H1 (cell line): ENCODE measurements at regions not wholly inside any gene's neighbourhood (a gene's known extent, or its start where the extent isn't known, plus 50 kb on each side); places are given as distances from the start of the nearest gene placed in this dataset.

Experiments
- CTCF ChIA-PET: fragments of 300-600 bp; sonication (Branson Sonifier 250); formaldehyde crosslinking; loops from one replicate; lab custom pipeline; 2021; ENCODE audit not compliant: partially characterized antibody; lab: Charles Lee
- POLR2A ChIA-PET: fragments of 300-600 bp; sonication (Branson Sonifier 250); formaldehyde crosslinking; loops from one replicate; lab custom pipeline; 2021; ENCODE audit warnings: inconsistent platforms; ENCODE audit not compliant: partially characterized antibody; lab: Charles Lee
- DNase-seq, 2 experiments: peaks; one replicate each; pipeline versions ENCODE4 v3.0.0 to v3.0.0-alpha.2; 2010 to 2022; ENCODE audit warnings: low spot score in 2 of 2, low read depth in 1 of 2, mixed read lengths in 1 of 2
- FAIRE-seq: peaks from 2 replicates; lab custom pipeline; 2011; peaks lifted over from hg19 to GRCh38; lab: Jason Lieb, UNC
- H2AFZ ChIP-seq: 2 replicates; pipeline ENCODE4 v1.8.1; 2012; ENCODE audit warnings: low read length, inconsistent platforms
- H2AK5ac ChIP-seq: 2 replicates; pipeline ENCODE4 v1.6.1; 2013; ENCODE audit warnings: low read depth, low read length
- H2BK120ac ChIP-seq: replicated peaks from 2 replicates; pipeline ENCODE3; 2013; ENCODE audit warnings: low read depth, low read length, inconsistent platforms
- H2BK12ac ChIP-seq: 2 replicates; pipeline ENCODE4 v1.6.1; 2013; ENCODE audit warnings: low read depth, low read length
- H2BK15ac ChIP-seq: 2 replicates; pipeline ENCODE4 v1.6.1; 2013; ENCODE audit warnings: low read length
- H2BK20ac ChIP-seq: 2 replicates; pipeline ENCODE4 v1.6.1; 2013; ENCODE audit warnings: low read length
- H2BK5ac ChIP-seq: 2 replicates; pipeline ENCODE4 v1.6.1; 2013; ENCODE audit warnings: low read depth, low read length
- H3K14ac ChIP-seq: 2 replicates; pipeline ENCODE4 v1.6.1; 2013; ENCODE audit warnings: inconsistent platforms; ENCODE audit not compliant: insufficient read length
- H3K18ac ChIP-seq: 2 replicates; pipeline ENCODE4 v1.6.1; 2013; ENCODE audit warnings: low read length; ENCODE audit errors: extremely low read depth
- H3K23ac ChIP-seq: 2 replicates; pipeline ENCODE4 v1.6.1; 2013; ENCODE audit warnings: inconsistent platforms; ENCODE audit not compliant: insufficient read length
- H3K23me2 ChIP-seq: 2 replicates; pipeline ENCODE4 v1.6.1; 2013; ENCODE audit warnings: low read depth, low read length
- H3K27ac ChIP-seq: 2 replicates; pipeline ENCODE4 v1.6.1; 2011; ENCODE audit warnings: low read depth, low read length, inconsistent platforms
- H3K27me3 ChIP-seq, 4 experiments: replicated peaks in 1 of 4; 1 replicate in 1 of 4; 2 replicates in 3 of 4; pipeline versions ENCODE4 v1.6.1 to v1.8.1; 2011 to 2013; ENCODE audit warnings: low read length in 3 of 4, mild to moderate bottlenecking in 3 of 4, inconsistent platforms in 2 of 4, mixed read lengths in 2 of 4, moderate library complexity in 1 of 4; ENCODE audit not compliant: control insufficient read depth in 3 of 4, insufficient read depth in 3 of 4; ENCODE audit errors: extremely low read depth in 1 of 4
- H3K36me3 ChIP-seq, 4 experiments: 2 replicates each; pipeline versions ENCODE4 v1.6.1 to v1.8.1; 2011 to 2013; ENCODE audit warnings: mild to moderate bottlenecking in 4 of 4, low read length in 3 of 4, moderate library complexity in 2 of 4, control low read depth in 1 of 4, inconsistent platforms in 1 of 4; ENCODE audit not compliant: insufficient read depth in 4 of 4, control insufficient read depth in 2 of 4
- H3K4ac ChIP-seq: replicated peaks from 2 replicates; pipeline ENCODE3; 2013; ENCODE audit warnings: low read length, low read depth, mixed read lengths, inconsistent platforms; ENCODE audit not compliant: insufficient read length
- H3K4me1 ChIP-seq, 4 experiments: replicated peaks in 1 of 4; 1 replicate in 1 of 4; 2 replicates in 3 of 4; pipeline versions ENCODE4 v1.6.1 to v1.8.1; 2011 to 2013; ENCODE audit warnings: low read length in 3 of 4, inconsistent platforms in 2 of 4, mixed read lengths in 1 of 4; ENCODE audit not compliant: insufficient read depth in 4 of 4, control insufficient read depth in 3 of 4
- H3K4me2 ChIP-seq, 2 experiments: 2 replicates each; pipeline versions ENCODE4 v1.6.1 to v1.8.1; 2011 to 2013; ENCODE audit warnings: low read depth in 2 of 2, low read length in 2 of 2, control low read depth in 1 of 2, inconsistent platforms in 1 of 2, mild to moderate bottlenecking in 1 of 2; ENCODE audit not compliant: insufficient read depth in 1 of 2
- H3K4me3 ChIP-seq, 4 experiments: fragments of 200-600, 300-600 bp in 1 of 4; sonication (generic), shearing (Covaris generic), sonication (Bioruptor Twin) in 1 of 4; 2 replicates each; pipeline versions ENCODE4 v1.5.1 to v1.8.1; 2011 to 2016; ENCODE audit warnings: low read length in 4 of 4, low read depth in 3 of 4, control low read depth in 2 of 4, inconsistent platforms in 2 of 4, mild to moderate bottlenecking in 2 of 4, mixed read lengths in 1 of 4, moderate library complexity in 1 of 4; ENCODE audit not compliant: insufficient read depth in 2 of 4; ENCODE audit errors: extremely low read depth in 1 of 4
- H3K56ac ChIP-seq: replicated peaks from 2 replicates; pipeline ENCODE3; 2013; ENCODE audit warnings: low read depth, mild to moderate bottlenecking, mixed read lengths, low read length, inconsistent platforms; ENCODE audit not compliant: insufficient read length
- H3K79me1 ChIP-seq: 2 replicates; pipeline ENCODE4 v1.6.1; 2013; ENCODE audit warnings: low read depth, low read length, control low read depth
- H3K79me2 ChIP-seq, 2 experiments: 2 replicates each; pipeline versions ENCODE4 v1.6.1 to v1.8.1; 2012 to 2013; ENCODE audit warnings: low read length in 2 of 2, mild to moderate bottlenecking in 2 of 2, inconsistent platforms in 1 of 2; ENCODE audit not compliant: insufficient read depth in 2 of 2, control insufficient read depth in 1 of 2
- H3K9ac ChIP-seq, 4 experiments: replicated peaks in 1 of 4; 1 replicate in 1 of 4; 2 replicates in 3 of 4; pipeline versions ENCODE4 v1.6.1 to v1.8.1; 2011 to 2013; ENCODE audit warnings: low read depth in 3 of 4, low read length in 3 of 4, control low read depth in 2 of 4, mild to moderate bottlenecking in 2 of 4, moderate library complexity in 2 of 4, inconsistent platforms in 1 of 4; ENCODE audit errors: extremely low read depth in 1 of 4
- H3K9me3 ChIP-seq, 2 experiments: 2 replicates each; pipeline versions ENCODE4 v1.6.1 to v1.8.1; 2012 to 2013; ENCODE audit warnings: mild to moderate bottlenecking in 2 of 2, moderate library complexity in 2 of 2, control low read depth in 1 of 2, inconsistent platforms in 1 of 2, low read depth in 1 of 2, low read length in 1 of 2, mixed read lengths in 1 of 2; ENCODE audit not compliant: insufficient read depth in 2 of 2
- H4K20me1 ChIP-seq, 2 experiments: replicated peaks in 1 of 2; 2 replicates each; pipeline versions ENCODE3 to v1.8.1; 2011 to 2013; ENCODE audit warnings: inconsistent platforms in 2 of 2, low read length in 2 of 2, mild to moderate bottlenecking in 1 of 2; ENCODE audit not compliant: insufficient read depth in 2 of 2, control insufficient read depth in 1 of 2
- H4K5ac ChIP-seq: 2 replicates; pipeline ENCODE4 v1.6.1; 2013; ENCODE audit warnings: low read length, low read depth, mixed read lengths, inconsistent platforms; ENCODE audit not compliant: insufficient read length
- H4K8ac ChIP-seq: 2 replicates; pipeline ENCODE4 v1.8.0; 2013; ENCODE audit warnings: mild to moderate bottlenecking, moderate library complexity, low read length, inconsistent platforms; ENCODE audit not compliant: insufficient read depth; ENCODE audit errors: extremely low read depth
- H4K91ac ChIP-seq: replicated peaks from 2 replicates; pipeline ENCODE3; 2013; ENCODE audit warnings: low read length, mixed read lengths, inconsistent platforms; ENCODE audit not compliant: insufficient read length
- EP300 ChIP-seq, 2 experiments: IDR thresholded peaks; 1 replicate in 1 of 2; 2 replicates in 1 of 2; pipeline ENCODE4 v1.6.1; 2011 to 2012; ENCODE audit warnings: low read depth in 2 of 2, low read length in 2 of 2, mild to moderate bottlenecking in 2 of 2, borderline replicate concordance in 1 of 2, inconsistent platforms in 1 of 2, moderate library complexity in 1 of 2
- SP2 ChIP-seq: IDR thresholded peaks from 2 replicates; pipeline ENCODE4 v1.6.1; 2012; ENCODE audit warnings: mild to moderate bottlenecking, low read length, inconsistent platforms
- SP4 ChIP-seq: IDR thresholded peaks from 2 replicates; pipeline ENCODE4 v1.6.1; 2012; ENCODE audit warnings: low read length, inconsistent platforms
- WGBS, 2 experiments: shearing (Covaris generic) in 1 of 2; methylation state at CpG; one replicate each; pipeline versions ENCODE4 v1.1.6 to v1.1.7; 2013 to 2015; ENCODE audit warnings: low lambda C conversion rate in 2 of 2, mixed read lengths in 2 of 2, inconsistent platforms in 1 of 2, low coverage in 1 of 2, missing lambda C conversion rate in 1 of 2; ENCODE audit not compliant: insufficient replicate concordance in 2 of 2, insufficient coverage in 1 of 2, insufficient read length in 1 of 2; ENCODE audit errors: extremely low coverage in 1 of 2, missing lambda C conversion rate in 1 of 2; 5-methylcytosine and 5-hydroxymethylcytosine counted together

GRCh38 chrX:39176105-39176504 is 374.8 kb downstream of the MID1IP1 start:
- no peak overlapping the region for H3K27ac ChIP-seq
- H3K56ac ChIP-seq: no peak overlapping the region
- no peak overlapping the region for H3K23ac ChIP-seq
- H4K8ac ChIP-seq: no peak overlapping the region
- no peaks in the 10 kb centered on the region for H3K36me3 ChIP-seq
- no peak overlapping the region for H3K14ac ChIP-seq
- WGBS, 2 experiments: 68% methylated on average over 4 of the region's 4 CpGs; no CpG with 5 or more reads in 1 of the 2 experiments
- no peaks in the 10 kb centered on the region for H3K27me3 ChIP-seq
- H3K23me2 ChIP-seq: no peaks in the 10 kb centered on the region
- H3K4ac ChIP-seq: no peak overlapping the region
- no peak overlapping the region for H3K9ac ChIP-seq
- H3K4me3 ChIP-seq: no peak overlapping the region
- no peak overlapping the region for H4K91ac ChIP-seq
- H2BK120ac ChIP-seq: no peak overlapping the region
- H3K4me2 ChIP-seq: no peak overlapping the region
- FAIRE-seq (no peak), DNase-seq (no peak)
- H3K18ac ChIP-seq: no peak overlapping the region
- no peak overlapping the region for H2BK12ac ChIP-seq
- no peak overlapping the region for H2AK5ac ChIP-seq
- no peak overlapping the region for H4K5ac ChIP-seq
- H4K20me1 ChIP-seq: no peaks in the 10 kb centered on the region
- POLR2A ChIA-PET: no interaction called here
- no peaks in the 10 kb centered on the region for H3K79me1 ChIP-seq
- H3K4me1 ChIP-seq: peaks cover 0 to 11% (median 2%) of the 10 kb centered on the region in 4 experiments; a peak in 4 of 7 replicates
- no peak overlapping the region for H2AFZ ChIP-seq
- no peaks in the 10 kb centered on the region for H3K79me2 ChIP-seq
- no peak overlapping the region for H2BK20ac ChIP-seq
- TF ChIP-seq EP300 (IDR thresholded peaks at IDR 0.05; ENCODE audit: borderline replicate concordance in 1 of 2, low read depth in 2 of 2, low read length in 2 of 2) (no peak), SP2 (no peak), SP4 (no peak)
- H3K9me3 ChIP-seq: no peaks in the 10 kb centered on the region
- H2BK15ac ChIP-seq: no peak overlapping the region
- CTCF ChIA-PET: no interaction called here
- no peak overlapping the region for H2BK5ac ChIP-seq
